OCI-LY3 (cell line): ENCODE measurements at regions not wholly inside any gene's neighbourhood (a gene's known extent, or its start where the extent isn't known, plus 50 kb on each side); places are given as distances from the start of the nearest gene placed in this dataset.

Experiments used
- EZH2phosphoT487 ChIP-seq: fragments of 200-600 bp; shearing (Covaris generic); IDR thresholded peaks from 2 replicates; pipeline ENCODE4 v1.6.1; 2018; ENCODE audit warnings: antibody characterized with exemption, mixed run types, low read depth
- TF ChIP-seq, protein P1 (sequence below): fragments of 200-600, 300-600 bp; sonication (generic); IDR thresholded peaks from 2 replicates; pipeline ENCODE4 v1.5.1; 2014; ENCODE audit warnings: antibody characterized with exemption, low read length, low read depth

DNA sequence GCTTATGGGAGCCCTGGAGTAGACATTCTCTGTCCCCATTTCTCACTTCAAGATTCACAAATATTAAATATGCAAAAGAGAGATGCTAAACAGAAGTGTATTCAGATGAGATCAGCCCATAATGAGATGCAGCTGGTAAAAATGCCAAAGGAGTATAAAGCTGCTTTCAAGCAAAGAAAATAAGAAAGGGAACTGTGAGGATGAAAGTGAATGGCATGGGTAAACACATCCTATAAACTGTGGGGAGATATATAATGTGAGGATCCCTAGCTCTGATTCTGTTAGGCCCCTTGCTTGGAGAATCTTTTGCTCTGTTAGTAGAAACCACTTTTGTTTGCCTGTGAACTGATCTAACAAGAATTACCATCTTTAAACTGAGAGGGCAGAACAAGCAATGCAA, 396.6 kb downstream of the SOX2 start:
- TF ChIP-seq, protein P1, sequence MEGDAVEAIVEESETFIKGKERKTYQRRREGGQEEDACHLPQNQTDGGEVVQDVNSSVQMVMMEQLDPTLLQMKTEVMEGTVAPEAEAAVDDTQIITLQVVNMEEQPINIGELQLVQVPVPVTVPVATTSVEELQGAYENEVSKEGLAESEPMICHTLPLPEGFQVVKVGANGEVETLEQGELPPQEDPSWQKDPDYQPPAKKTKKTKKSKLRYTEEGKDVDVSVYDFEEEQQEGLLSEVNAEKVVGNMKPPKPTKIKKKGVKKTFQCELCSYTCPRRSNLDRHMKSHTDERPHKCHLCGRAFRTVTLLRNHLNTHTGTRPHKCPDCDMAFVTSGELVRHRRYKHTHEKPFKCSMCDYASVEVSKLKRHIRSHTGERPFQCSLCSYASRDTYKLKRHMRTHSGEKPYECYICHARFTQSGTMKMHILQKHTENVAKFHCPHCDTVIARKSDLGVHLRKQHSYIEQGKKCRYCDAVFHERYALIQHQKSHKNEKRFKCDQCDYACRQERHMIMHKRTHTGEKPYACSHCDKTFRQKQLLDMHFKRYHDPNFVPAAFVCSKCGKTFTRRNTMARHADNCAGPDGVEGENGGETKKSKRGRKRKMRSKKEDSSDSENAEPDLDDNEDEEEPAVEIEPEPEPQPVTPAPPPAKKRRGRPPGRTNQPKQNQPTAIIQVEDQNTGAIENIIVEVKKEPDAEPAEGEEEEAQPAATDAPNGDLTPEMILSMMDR, result no peak
- no peak for TF ChIP-seq EZH2phosphoT487
